ENCODE measurements at regions not wholly inside any gene's neighbourhood (a gene's known extent, or its start where the extent isn't known, plus 50 kb on each side); places are given as distances from the start of the nearest gene placed in this dataset.

- no peaks in the 10 kb centered on the region for H3K27me3 ChIP-seq (replicated peaks; ENCODE audit: insufficient read depth)
- no peak for DNase-seq (ENCODE audit: low spot score)
- ATAC-seq (ENCODE audit: insufficient number of reproducible peaks, low FRiP score, low read depth): no peak
- H3K36me3 ChIP-seq: no peaks in the 10 kb centered on the region
- H3K27ac ChIP-seq: no peak overlapping the region
- TF ChIP-seq CTCF (IDR thresholded peaks at IDR 0.05): peak; percentile 62
- no peaks in the 10 kb centered on the region for H3K9me3 ChIP-seq
- H3K4me1 ChIP-seq (ENCODE audit: control insufficient read depth in 1 of 2, low read depth in 2 of 2): peaks cover 5 to 16% of the 10 kb centered on the region in 2 donors
- H3K4me3 ChIP-seq: no peak overlapping the region
Measured at GRCh38 chr10:29130190-29130673, 158.6 kb upstream of the LYZL1 start.

GRCh38 chr10:29131952-29132547 is 156.8 kb upstream of the LYZL1 start:
- H3K27ac ChIP-seq: no peak overlapping the region
- peaks cover 5 to 16% of the 10 kb centered on the region in 2 donors for H3K4me1 ChIP-seq (ENCODE audit: control insufficient read depth in 1 of 2, low read depth in 2 of 2)
- ATAC-seq (ENCODE audit: insufficient number of reproducible peaks, low FRiP score, low read depth) (no peak), DNase-seq (ENCODE audit: low spot score) (no peak)
- H3K27me3 ChIP-seq (replicated peaks; ENCODE audit: insufficient read depth): no peaks in the 10 kb centered on the region
- no peak overlapping the region for H3K4me3 ChIP-seq
- no peaks in the 10 kb centered on the region for H3K9me3 ChIP-seq
- H3K36me3 ChIP-seq: no peaks in the 10 kb centered on the region
- TF ChIP-seq CTCF (IDR thresholded peaks at IDR 0.05): no peak

GRCh38 chr10:29132551-29133111 is 156.2 kb upstream of the LYZL1 start:
- no peaks in the 10 kb centered on the region for H3K27me3 ChIP-seq (replicated peaks; ENCODE audit: insufficient read depth)
- ATAC-seq (ENCODE audit: insufficient number of reproducible peaks, low FRiP score, low read depth): no peak
- no peaks in the 10 kb centered on the region for H3K9me3 ChIP-seq
- H3K4me3 ChIP-seq: no peak overlapping the region
- peaks cover 5 to 16% of the 10 kb centered on the region in 2 donors for H3K4me1 ChIP-seq (ENCODE audit: control insufficient read depth in 1 of 2, low read depth in 2 of 2)
- H3K27ac ChIP-seq: no peak overlapping the region
- no peak for DNase-seq (ENCODE audit: low spot score)
- no peaks in the 10 kb centered on the region for H3K36me3 ChIP-seq
- TF ChIP-seq CTCF (IDR thresholded peaks at IDR 0.05): no peak

GRCh38 chr10:29135337-29135736 is 153.5 kb upstream of the LYZL1 start:
- Histone ChIP-seq H3K27me3 (replicated peaks; ENCODE audit: insufficient read depth) (no peaks in the 10 kb centered on the region), H3K9me3 (no peaks in the 10 kb centered on the region), H3K36me3 (no peaks in the 10 kb centered on the region), H3K4me1 (ENCODE audit: control insufficient read depth in 1 of 2, low read depth in 2 of 2) (peaks cover 8 to 16% of the 10 kb centered on the region in 2 donors), H3K27ac (no peak overlapping the region), H3K4me3 (no peak overlapping the region)
- TF ChIP-seq CTCF (IDR thresholded peaks at IDR 0.05): no peak
- DNase-seq (ENCODE audit: low spot score) (no peak), ATAC-seq (ENCODE audit: insufficient number of reproducible peaks, low FRiP score, low read depth) (no peak)

GRCh38 chr10:29136411-29136810 is 152.5 kb upstream of the LYZL1 start:
- no peak overlapping the region for H3K4me3 ChIP-seq
- TF ChIP-seq CTCF (IDR thresholded peaks at IDR 0.05): no peak

More at GRCh38 chr10:29136411-29136810, 152.5 kb upstream of the LYZL1 start:
- DNase-seq (ENCODE audit: low spot score) (no peak), ATAC-seq (ENCODE audit: insufficient number of reproducible peaks, low FRiP score, low read depth) (no peak)
- H3K36me3 ChIP-seq: no peaks in the 10 kb centered on the region
- peaks cover 14 to 27% of the 10 kb centered on the region in 2 donors for H3K4me1 ChIP-seq (ENCODE audit: control insufficient read depth in 1 of 2, low read depth in 2 of 2)
- H3K27ac ChIP-seq: no peak overlapping the region
- H3K9me3 ChIP-seq: no peaks in the 10 kb centered on the region
- H3K27me3 ChIP-seq (replicated peaks; ENCODE audit: insufficient read depth): no peaks in the 10 kb centered on the region

Data from thoracic aorta (tissue), 2 donors.